22Rv1 (cell line): ENCODE measurements at regions not wholly inside any gene's neighbourhood (a gene's known extent, or its start where the extent isn't known, plus 50 kb on each side); places are given as distances from the start of the nearest gene placed in this dataset.

Source experiments
- H3K27ac ChIP-seq: fragments of 450-650 bp; 2 replicates; pipeline ENCODE4 v1.5.1; 2017
- CTCF ChIP-seq: fragments of 450-650 bp; IDR thresholded peaks from 2 replicates; pipeline ENCODE4 v1.5.1; 2017; ENCODE audit warnings: mild to moderate bottlenecking
- ZFX ChIP-seq: fragments of 450-650 bp; IDR thresholded peaks from 2 replicates; pipeline ENCODE4 v1.6.1; 2017; ENCODE audit warnings: antibody characterized with exemption, borderline replicate concordance

GRCh38 chr4:112845386-112845785 lies 204.1 kb upstream of the ANK2 start:
- TF ChIP-seq CTCF (no peak), ZFX (no peak)
- no peak overlapping the region for H3K27ac ChIP-seq

- H3K27ac ChIP-seq, result no peak overlapping the region
- TF ChIP-seq ZFX, result no peak
- no peak for TF ChIP-seq CTCF
Observed at GRCh38 chr4:112847045-112847444, 202.4 kb upstream of the ANK2 start.

GRCh38 chr4:112847781-112848180 lies 201.7 kb upstream of the ANK2 start:
- no peak overlapping the region for H3K27ac ChIP-seq
- TF ChIP-seq CTCF, result no peak
- no peak for TF ChIP-seq ZFX

GRCh38 chr4:112848911-112849310 lies 200.5 kb upstream of the ANK2 start:
- TF ChIP-seq CTCF (no peak), ZFX (no peak)
- H3K27ac ChIP-seq, result no peak overlapping the region

GRCh38 chr4:112852601-112853000 lies 196.9 kb upstream of the ANK2 start:
- TF ChIP-seq CTCF (no peak), ZFX (no peak)
- H3K27ac ChIP-seq, result no peak overlapping the region

- H3K27ac ChIP-seq, result no peak overlapping the region
- no peak for TF ChIP-seq ZFX
- peak; percentile 61 for TF ChIP-seq CTCF
Observed at GRCh38 chr4:112853662-112854256, 195.7 kb upstream of the ANK2 start.

GRCh38 chr4:112854420-112854819 lies 195.0 kb upstream of the ANK2 start:
- H3K27ac ChIP-seq, result no peak overlapping the region
- TF ChIP-seq CTCF, result no peak
- no peak for TF ChIP-seq ZFX
